ENCODE measurements at regions not wholly inside any gene's neighbourhood (a gene's known extent, or its start where the extent isn't known, plus 50 kb on each side); places are given as distances from the start of the nearest gene placed in this dataset.

DNA sequence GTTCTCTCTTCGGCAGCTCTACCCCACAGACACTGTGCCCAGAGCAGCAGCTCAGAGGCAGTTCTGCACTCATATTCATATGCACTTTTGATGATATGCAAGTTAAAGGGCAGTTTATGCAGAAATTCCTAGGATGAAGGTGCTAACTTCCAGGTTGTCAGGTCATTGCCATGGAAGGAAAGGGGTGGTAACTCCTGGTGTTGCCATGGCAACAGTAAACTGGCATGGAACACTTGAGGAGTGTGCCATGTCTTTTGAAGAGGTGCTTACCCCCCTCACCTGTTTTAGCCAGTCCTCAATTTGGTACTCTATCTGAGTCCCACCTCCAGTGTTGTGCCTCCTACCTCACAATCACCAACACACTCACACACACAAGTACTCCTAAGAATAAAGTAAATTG lies 539.4 kb upstream of the BTBD3 start:
- DNase-seq: no peak
- Histone ChIP-seq H3K27me3 (replicated peaks in 2 of 5; ENCODE audit: control insufficient read depth in 4 of 5, insufficient read depth in 5 of 5, low read length in 4 of 5) (peaks cover 0 to 2% (median 0%) of the 10 kb centered on the region in 5 experiments), H3K4me3 (ENCODE audit: control insufficient read depth in 1 of 7, extremely low read depth in 1 of 7, insufficient read depth in 4 of 7, low read depth in 2 of 7, low read length in 6 of 7) (no peak overlapping the region), H3K9me3 (ENCODE audit: control extremely low read depth in 1 of 5, control insufficient read depth in 4 of 5, insufficient read depth in 2 of 5, low read depth in 1 of 5, low read length in 4 of 5) (peaks cover 0 to 2% (median 0%) of the 10 kb centered on the region in 5 experiments), H3K4me1 (ENCODE audit: control extremely low read depth in 1 of 4, control insufficient read depth in 4 of 4, insufficient read depth in 4 of 4, low read length in 3 of 4) (peaks cover 0 to 4% (median 1%) of the 10 kb centered on the region in 4 experiments), H3K27ac (ENCODE audit: insufficient read depth in 1 of 2, low read depth in 1 of 2, low read length in 2 of 2, poor library complexity in 1 of 2, severe bottlenecking in 2 of 2) (no peak overlapping the region), H3K36me3 (ENCODE audit: control insufficient read depth in 4 of 4, insufficient read depth in 4 of 4, low read length in 3 of 4) (no peaks in the 10 kb centered on the region)
- 83% methylated on average over 1 of the region's 1 CpG for WGBS (ENCODE audit: insufficient coverage)
- ChIA-PET POLR2A (no interaction called here), CTCF (no interaction called here)

DNA sequence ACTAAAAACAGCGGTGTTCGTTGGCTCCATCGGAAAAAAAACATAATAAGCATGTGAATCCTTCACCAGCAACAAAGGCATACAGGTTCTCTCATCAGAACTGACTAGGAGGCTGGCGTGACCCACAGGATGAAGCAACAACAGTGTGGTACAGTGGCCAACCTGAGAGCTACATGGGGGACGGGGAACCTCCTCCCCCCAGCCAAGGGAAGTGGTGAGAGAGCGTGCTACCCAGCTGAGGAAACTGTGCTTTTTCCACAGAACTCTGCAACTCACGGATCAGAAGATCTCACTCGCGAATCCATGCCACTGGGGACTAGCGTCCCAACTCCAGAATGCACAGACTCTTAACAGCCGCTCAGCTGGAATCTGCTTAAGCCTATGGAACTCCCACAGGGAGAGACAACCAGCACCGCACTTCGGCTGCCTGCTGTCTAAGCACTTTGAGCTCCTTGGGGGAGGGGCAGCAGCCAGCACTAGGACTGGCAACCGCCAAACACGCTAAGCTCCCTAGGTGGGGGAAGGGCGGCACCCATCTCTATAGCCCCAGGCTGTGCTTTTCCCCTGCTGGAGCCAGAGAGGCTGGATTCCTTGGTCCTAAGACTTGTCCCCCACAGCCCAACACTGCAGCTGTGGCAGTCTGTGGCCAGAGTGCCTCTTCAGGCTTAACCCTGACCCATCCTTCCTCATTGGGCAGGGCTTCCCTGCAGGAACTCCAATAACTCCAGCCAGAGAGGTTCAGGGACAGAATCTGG lies 538.3 kb upstream of the BTBD3 start:
- CTCF ChIA-PET: no interaction called here
- WGBS (ENCODE audit: insufficient coverage): 55% methylated on average over 16 of the region's 16 CpGs

DNA sequence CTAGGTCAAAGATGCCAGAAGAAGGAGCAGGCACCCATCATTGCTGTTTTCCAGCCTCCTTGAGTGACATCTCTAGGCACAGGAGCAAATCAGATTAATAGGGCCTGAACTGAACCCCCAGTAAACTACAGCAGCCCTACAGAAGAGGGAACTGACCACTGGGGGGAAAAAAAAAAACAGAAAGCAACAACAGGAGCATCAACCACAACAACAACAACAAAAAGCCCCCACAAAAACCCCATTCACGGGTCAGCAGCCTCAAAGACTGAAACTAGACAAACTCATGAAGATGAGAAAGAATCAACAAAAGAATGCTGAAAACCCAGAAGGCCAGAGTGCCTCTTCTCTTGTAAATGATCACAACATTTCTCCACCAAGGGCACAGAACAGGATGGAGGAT lies 537.4 kb upstream of the BTBD3 start:
- CTCF ChIA-PET: interaction anchor here (0.8 to 1.2 kb wide), 2 partner anchors 25 to 32 kb away, joined by 3 to 4 read pairs; no protein-coding TSS in a partner anchor
- Histone ChIP-seq H3K27ac (ENCODE audit: insufficient read depth in 1 of 2, low read depth in 1 of 2, low read length in 2 of 2, poor library complexity in 1 of 2, severe bottlenecking in 2 of 2) (no peak overlapping the region), H3K4me1 (ENCODE audit: control extremely low read depth in 1 of 4, control insufficient read depth in 4 of 4, insufficient read depth in 4 of 4, low read length in 3 of 4) (peaks cover 0 to 4% (median 1%) of the 10 kb centered on the region in 4 experiments), H3K9me3 (ENCODE audit: control extremely low read depth in 1 of 5, control insufficient read depth in 4 of 5, insufficient read depth in 2 of 5, low read depth in 1 of 5, low read length in 4 of 5) (peaks cover 0 to 2% (median 0%) of the 10 kb centered on the region in 5 experiments), H3K27me3 (replicated peaks in 2 of 5; ENCODE audit: control insufficient read depth in 4 of 5, insufficient read depth in 5 of 5, low read length in 4 of 5) (peaks cover 0 to 2% (median 0%) of the 10 kb centered on the region in 5 experiments), H3K4me3 (ENCODE audit: control insufficient read depth in 1 of 7, extremely low read depth in 1 of 7, insufficient read depth in 4 of 7, low read depth in 2 of 7, low read length in 6 of 7) (no peak overlapping the region), H3K36me3 (ENCODE audit: control insufficient read depth in 4 of 4, insufficient read depth in 4 of 4, low read length in 3 of 4) (no peaks in the 10 kb centered on the region)
- POLR2A ChIA-PET: no interaction called here
- no peak for DNase-seq
- WGBS (ENCODE audit: insufficient coverage): no CpG with 5 or more reads among the region's 1 CpG

More for the DNA sequence above, 538.3 kb upstream of the BTBD3 start:
- peaks cover 0 to 2% (median 0%) of the 10 kb centered on the region in 5 experiments for H3K9me3 ChIP-seq (ENCODE audit: control extremely low read depth in 1 of 5, control insufficient read depth in 4 of 5, insufficient read depth in 2 of 5, low read depth in 1 of 5, low read length in 4 of 5)
- POLR2A ChIA-PET: no interaction called here
- no peaks in the 10 kb centered on the region for H3K36me3 ChIP-seq (ENCODE audit: control insufficient read depth in 4 of 4, insufficient read depth in 4 of 4, low read length in 3 of 4)
- peak in 2 of 3 donors; percentile 11 to 20 for DNase-seq
- H3K4me3 ChIP-seq (ENCODE audit: control insufficient read depth in 1 of 7, extremely low read depth in 1 of 7, insufficient read depth in 4 of 7, low read depth in 2 of 7, low read length in 6 of 7): peak overlapping the region in 1 of 7 experiments; percentile 32
- no peak overlapping the region for H3K27ac ChIP-seq (ENCODE audit: insufficient read depth in 1 of 2, low read depth in 1 of 2, low read length in 2 of 2, poor library complexity in 1 of 2, severe bottlenecking in 2 of 2)
- H3K27me3 ChIP-seq (replicated peaks in 2 of 5; ENCODE audit: control insufficient read depth in 4 of 5, insufficient read depth in 5 of 5, low read length in 4 of 5): peaks cover 0 to 2% (median 0%) of the 10 kb centered on the region in 5 experiments
- peaks cover 0 to 4% (median 1%) of the 10 kb centered on the region in 4 experiments for H3K4me1 ChIP-seq (ENCODE audit: control extremely low read depth in 1 of 4, control insufficient read depth in 4 of 4, insufficient read depth in 4 of 4, low read length in 3 of 4)

DNA sequence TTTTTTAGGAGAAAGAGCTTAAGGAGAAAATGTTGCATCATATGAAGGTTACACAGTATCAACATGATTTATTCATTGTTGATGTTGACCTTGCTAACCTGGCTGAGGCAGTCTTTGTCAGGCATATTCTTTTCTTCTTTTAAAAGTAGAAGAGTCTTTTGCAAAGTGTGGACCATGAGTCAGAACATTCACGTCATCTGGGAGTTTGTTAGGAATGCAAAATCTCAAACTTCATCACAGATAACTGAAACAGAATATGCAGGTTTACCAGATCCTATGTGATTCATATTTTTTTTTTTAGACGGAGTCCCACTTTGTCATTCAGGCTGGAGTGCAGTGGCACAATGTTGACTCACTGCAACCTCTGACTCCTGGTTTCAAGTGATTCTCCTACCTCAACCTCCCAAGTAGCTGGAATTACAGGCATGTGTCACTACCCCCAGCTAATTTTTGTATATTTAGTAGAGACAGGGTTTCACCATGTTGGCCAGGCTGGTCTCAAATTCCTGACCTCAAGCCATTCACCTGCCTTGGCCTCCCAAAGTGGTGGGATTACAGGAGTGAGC lies 530.4 kb upstream of the BTBD3 start:
- Histone ChIP-seq H3K9me3 (ENCODE audit: control extremely low read depth in 1 of 5, control insufficient read depth in 4 of 5, insufficient read depth in 2 of 5, low read depth in 1 of 5, low read length in 4 of 5) (no peaks in the 10 kb centered on the region), H3K36me3 (ENCODE audit: control insufficient read depth in 4 of 4, insufficient read depth in 4 of 4, low read length in 3 of 4) (no peaks in the 10 kb centered on the region), H3K27ac (ENCODE audit: insufficient read depth in 1 of 2, low read depth in 1 of 2, low read length in 2 of 2, poor library complexity in 1 of 2, severe bottlenecking in 2 of 2) (no peak overlapping the region), H3K4me1 (ENCODE audit: control extremely low read depth in 1 of 4, control insufficient read depth in 4 of 4, insufficient read depth in 4 of 4, low read length in 3 of 4) (no peaks in the 10 kb centered on the region), H3K4me3 (ENCODE audit: control insufficient read depth in 1 of 7, extremely low read depth in 1 of 7, insufficient read depth in 4 of 7, low read depth in 2 of 7, low read length in 6 of 7) (no peak overlapping the region), H3K27me3 (replicated peaks in 2 of 5; ENCODE audit: control insufficient read depth in 4 of 5, insufficient read depth in 5 of 5, low read length in 4 of 5) (no peaks in the 10 kb centered on the region)
- POLR2A ChIA-PET: no interaction called here
- CTCF ChIA-PET: no interaction called here
- no CpG with 5 or more reads among the region's 2 CpGs for WGBS (ENCODE audit: insufficient coverage)
- no peak for DNase-seq

DNA sequence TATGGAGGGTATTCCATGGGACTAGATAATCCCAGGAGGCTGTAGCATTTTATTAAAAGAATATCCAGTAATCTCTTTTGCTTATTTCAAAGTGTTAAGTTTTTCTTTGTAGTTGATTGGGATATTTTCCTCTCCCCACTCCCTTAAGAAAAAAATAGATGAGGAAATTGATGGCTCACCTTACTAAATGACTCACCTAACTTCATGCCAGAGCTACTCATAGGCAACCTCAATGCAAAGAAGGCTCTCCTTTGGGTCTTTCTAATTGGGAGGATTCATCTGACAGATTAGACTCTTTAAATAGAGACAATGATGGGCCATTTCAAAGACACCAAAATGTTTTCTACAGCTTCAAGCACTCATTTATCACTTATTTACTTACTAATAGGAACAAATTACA lies 528.5 kb upstream of the BTBD3 start:
- no peaks in the 10 kb centered on the region for H3K9me3 ChIP-seq (ENCODE audit: control extremely low read depth in 1 of 5, control insufficient read depth in 4 of 5, insufficient read depth in 2 of 5, low read depth in 1 of 5, low read length in 4 of 5)
- ChIA-PET POLR2A (no interaction called here), CTCF (no interaction called here)
- no peaks in the 10 kb centered on the region for H3K27me3 ChIP-seq (replicated peaks in 2 of 5; ENCODE audit: control insufficient read depth in 4 of 5, insufficient read depth in 5 of 5, low read length in 4 of 5)
- H3K4me3 ChIP-seq (ENCODE audit: control insufficient read depth in 1 of 7, extremely low read depth in 1 of 7, insufficient read depth in 4 of 7, low read depth in 2 of 7, low read length in 6 of 7): no peak overlapping the region
- no peaks in the 10 kb centered on the region for H3K36me3 ChIP-seq (ENCODE audit: control insufficient read depth in 4 of 4, insufficient read depth in 4 of 4, low read length in 3 of 4)
- DNase-seq: no peak
- no peaks in the 10 kb centered on the region for H3K4me1 ChIP-seq (ENCODE audit: control extremely low read depth in 1 of 4, control insufficient read depth in 4 of 4, insufficient read depth in 4 of 4, low read length in 3 of 4)
- no peak overlapping the region for H3K27ac ChIP-seq (ENCODE audit: insufficient read depth in 1 of 2, low read depth in 1 of 2, low read length in 2 of 2, poor library complexity in 1 of 2, severe bottlenecking in 2 of 2)

DNA sequence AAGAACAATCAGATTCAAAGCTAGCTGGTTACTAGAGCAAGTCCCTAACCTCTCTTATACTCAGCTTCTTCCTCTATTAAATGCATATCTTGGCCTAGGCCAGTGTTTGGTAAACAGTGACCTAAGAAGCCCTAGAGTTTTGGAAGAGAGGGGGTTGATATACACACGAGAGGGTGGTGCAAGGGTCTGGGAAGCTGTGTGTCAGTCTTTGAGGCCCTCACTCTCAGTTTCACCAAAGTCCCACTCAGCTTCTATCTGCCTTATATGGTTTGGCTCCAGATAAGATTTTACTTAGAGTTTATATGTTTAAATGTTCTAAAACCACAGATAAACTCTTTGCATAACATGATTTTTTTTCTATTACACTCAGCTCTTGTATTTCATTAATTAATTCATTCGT lies 526.1 kb upstream of the BTBD3 start:
- H3K4me3 ChIP-seq (ENCODE audit: control insufficient read depth in 1 of 7, extremely low read depth in 1 of 7, insufficient read depth in 4 of 7, low read depth in 2 of 7, low read length in 6 of 7): no peak overlapping the region
- no peaks in the 10 kb centered on the region for H3K27me3 ChIP-seq (replicated peaks in 2 of 5; ENCODE audit: control insufficient read depth in 4 of 5, insufficient read depth in 5 of 5, low read length in 4 of 5)
- H3K9me3 ChIP-seq (ENCODE audit: control extremely low read depth in 1 of 5, control insufficient read depth in 4 of 5, insufficient read depth in 2 of 5, low read depth in 1 of 5, low read length in 4 of 5): no peaks in the 10 kb centered on the region
- ChIA-PET POLR2A (interaction anchor here (0.7 kb wide), 1 partner anchor 26 kb away, joined by 5 read pairs; no protein-coding TSS in a partner anchor), CTCF (interaction anchor here (0.7 kb wide), 1 partner anchor 816 kb away, joined by 3 read pairs; no protein-coding TSS in a partner anchor)
- DNase-seq: no peak
- no peaks in the 10 kb centered on the region for H3K4me1 ChIP-seq (ENCODE audit: control extremely low read depth in 1 of 4, control insufficient read depth in 4 of 4, insufficient read depth in 4 of 4, low read length in 3 of 4)
- WGBS (ENCODE audit: insufficient coverage): no CpG with 5 or more reads among the region's 2 CpGs
- no peaks in the 10 kb centered on the region for H3K36me3 ChIP-seq (ENCODE audit: control insufficient read depth in 4 of 4, insufficient read depth in 4 of 4, low read length in 3 of 4)
- no peak overlapping the region for H3K27ac ChIP-seq (ENCODE audit: insufficient read depth in 1 of 2, low read depth in 1 of 2, low read length in 2 of 2, poor library complexity in 1 of 2, severe bottlenecking in 2 of 2)

DNA sequence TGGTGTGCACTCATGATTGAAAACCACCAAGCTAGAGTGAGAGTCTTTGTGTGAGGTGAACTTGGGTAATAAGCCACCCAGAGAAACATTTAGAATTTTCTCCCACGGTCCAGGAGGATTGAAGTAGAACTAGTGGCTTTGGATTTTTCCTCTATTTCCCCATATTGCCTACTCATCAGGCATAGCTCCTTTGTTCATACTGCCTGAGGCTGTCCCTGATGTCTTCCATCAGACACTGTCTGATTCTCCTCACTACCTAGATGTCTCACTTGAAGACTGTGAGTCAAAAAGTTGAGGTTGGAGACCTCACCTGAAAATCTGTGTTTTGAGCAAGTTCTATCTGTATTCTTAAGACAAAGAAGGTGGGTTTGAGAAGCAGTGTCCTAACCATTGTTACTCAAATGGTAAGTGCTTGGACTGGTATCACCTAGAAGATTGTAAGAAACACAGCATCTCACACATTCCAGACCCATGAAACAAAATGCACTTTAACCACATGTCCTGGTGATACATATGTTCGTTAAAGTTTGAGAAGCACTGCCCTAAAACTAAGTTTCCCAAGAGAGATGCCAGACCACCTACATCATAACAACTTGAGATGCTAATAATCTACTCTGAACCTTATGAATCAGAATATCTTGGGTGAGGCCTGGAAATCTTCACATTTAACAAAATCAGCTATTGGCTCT lies 523.4 kb upstream of the BTBD3 start:
- Histone ChIP-seq H3K36me3 (ENCODE audit: control insufficient read depth in 4 of 4, insufficient read depth in 4 of 4, low read length in 3 of 4) (no peaks in the 10 kb centered on the region), H3K9me3 (ENCODE audit: control extremely low read depth in 1 of 5, control insufficient read depth in 4 of 5, insufficient read depth in 2 of 5, low read depth in 1 of 5, low read length in 4 of 5) (no peaks in the 10 kb centered on the region), H3K4me1 (ENCODE audit: control extremely low read depth in 1 of 4, control insufficient read depth in 4 of 4, insufficient read depth in 4 of 4, low read length in 3 of 4) (no peaks in the 10 kb centered on the region), H3K27ac (ENCODE audit: insufficient read depth in 1 of 2, low read depth in 1 of 2, low read length in 2 of 2, poor library complexity in 1 of 2, severe bottlenecking in 2 of 2) (no peak overlapping the region), H3K27me3 (replicated peaks in 2 of 5; ENCODE audit: control insufficient read depth in 4 of 5, insufficient read depth in 5 of 5, low read length in 4 of 5) (no peaks in the 10 kb centered on the region), H3K4me3 (ENCODE audit: control insufficient read depth in 1 of 7, extremely low read depth in 1 of 7, insufficient read depth in 4 of 7, low read depth in 2 of 7, low read length in 6 of 7) (no peak overlapping the region)
- ChIA-PET POLR2A (no interaction called here), CTCF (interaction anchor here (0.7 kb wide), 1 partner anchor 65 kb away, joined by 3 read pairs; no protein-coding TSS in a partner anchor)
- no peak for DNase-seq
- 100% methylated on average over 1 of the region's 2 CpGs for WGBS (ENCODE audit: insufficient coverage)
